ENCODE measurements at regions not wholly inside any gene's neighbourhood (a gene's known extent, or its start where the extent isn't known, plus 50 kb on each side); places are given as distances from the start of the nearest gene placed in this dataset.

DNA sequence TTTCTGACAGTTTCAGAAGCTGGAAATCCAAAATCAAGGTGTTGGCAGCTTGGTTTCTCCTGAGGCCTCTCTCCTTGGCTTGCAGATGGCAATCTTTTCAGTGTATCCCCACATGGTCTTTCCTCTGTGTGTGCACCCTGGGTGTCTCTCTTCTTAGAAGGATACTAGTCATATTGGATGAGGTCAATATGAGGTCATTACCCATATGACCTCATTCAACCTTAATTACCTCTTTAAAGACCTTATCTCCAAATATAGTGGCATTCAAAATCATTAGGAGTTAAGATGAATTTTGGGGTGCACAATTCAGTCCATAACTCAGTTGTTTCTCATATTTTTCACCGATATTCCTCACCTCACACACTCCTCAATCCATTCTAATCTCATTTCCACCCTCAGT lies 92.4 kb upstream of the TGM3 start:
- no peaks in the 10 kb centered on the region for H3K9me3 ChIP-seq (ENCODE audit: control insufficient read depth in 2 of 2, insufficient read depth in 1 of 2, low read length in 1 of 2)
- H3K4me1 ChIP-seq (ENCODE audit: control insufficient read depth in 2 of 2, insufficient read depth in 2 of 2, low read length in 2 of 2): peaks cover 0 to 9% of the 10 kb centered on the region in 2 donors
- 95% methylated on average over 1 of the region's 1 CpG for WGBS
- H3K27me3 ChIP-seq (ENCODE audit: control insufficient read depth in 2 of 2, insufficient read depth in 1 of 2, low read length in 1 of 2): peaks cover 17 to 24% of the 10 kb centered on the region in 2 donors
- DNase-seq (ENCODE audit: low read depth in 6 of 9, low spot score in 9 of 9): no peak
- no peaks in the 10 kb centered on the region for H3K36me3 ChIP-seq (ENCODE audit: control insufficient read depth in 2 of 2, insufficient read depth in 2 of 2, low read length in 1 of 2)
- no peak overlapping the region for H3K27ac ChIP-seq (ENCODE audit: low read depth in 1 of 2, low read length in 1 of 2)
- H3K4me3 ChIP-seq (ENCODE audit: low read length in 2 of 2): no peak overlapping the region

DNA sequence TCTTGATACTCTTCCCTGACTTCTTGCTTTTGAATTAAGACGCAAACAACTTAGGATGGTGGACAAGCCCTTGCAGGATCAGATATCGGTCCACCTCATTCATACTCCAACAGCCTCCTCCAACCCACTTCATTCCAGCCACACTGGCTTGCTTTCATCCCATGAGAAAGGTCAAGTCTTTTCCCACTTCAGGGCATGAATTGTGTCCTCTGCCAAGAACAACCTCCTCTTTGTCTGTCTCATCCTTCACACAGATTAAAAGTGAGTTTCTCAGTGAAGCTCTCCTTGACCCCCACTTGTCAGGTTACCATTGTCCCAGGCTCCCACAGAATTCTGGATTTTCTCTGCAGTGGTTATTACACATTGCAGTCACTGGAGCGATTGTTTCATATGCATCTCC lies 91.8 kb upstream of the TGM3 start:
- peaks cover 17 to 27% of the 10 kb centered on the region in 2 donors for H3K27me3 ChIP-seq (ENCODE audit: control insufficient read depth in 2 of 2, insufficient read depth in 1 of 2, low read length in 1 of 2)
- H3K4me3 ChIP-seq (ENCODE audit: low read length in 2 of 2): no peak overlapping the region
- H3K36me3 ChIP-seq (ENCODE audit: control insufficient read depth in 2 of 2, insufficient read depth in 2 of 2, low read length in 1 of 2): no peaks in the 10 kb centered on the region
- WGBS: 96% methylated on average over 3 of the region's 3 CpGs
- no peaks in the 10 kb centered on the region for H3K9me3 ChIP-seq (ENCODE audit: control insufficient read depth in 2 of 2, insufficient read depth in 1 of 2, low read length in 1 of 2)
- DNase-seq (ENCODE audit: low read depth in 6 of 9, low spot score in 9 of 9): no peak
- peaks cover 0 to 9% of the 10 kb centered on the region in 2 donors for H3K4me1 ChIP-seq (ENCODE audit: control insufficient read depth in 2 of 2, insufficient read depth in 2 of 2, low read length in 2 of 2)
- no peak overlapping the region for H3K27ac ChIP-seq (ENCODE audit: low read depth in 1 of 2, low read length in 1 of 2)

DNA sequence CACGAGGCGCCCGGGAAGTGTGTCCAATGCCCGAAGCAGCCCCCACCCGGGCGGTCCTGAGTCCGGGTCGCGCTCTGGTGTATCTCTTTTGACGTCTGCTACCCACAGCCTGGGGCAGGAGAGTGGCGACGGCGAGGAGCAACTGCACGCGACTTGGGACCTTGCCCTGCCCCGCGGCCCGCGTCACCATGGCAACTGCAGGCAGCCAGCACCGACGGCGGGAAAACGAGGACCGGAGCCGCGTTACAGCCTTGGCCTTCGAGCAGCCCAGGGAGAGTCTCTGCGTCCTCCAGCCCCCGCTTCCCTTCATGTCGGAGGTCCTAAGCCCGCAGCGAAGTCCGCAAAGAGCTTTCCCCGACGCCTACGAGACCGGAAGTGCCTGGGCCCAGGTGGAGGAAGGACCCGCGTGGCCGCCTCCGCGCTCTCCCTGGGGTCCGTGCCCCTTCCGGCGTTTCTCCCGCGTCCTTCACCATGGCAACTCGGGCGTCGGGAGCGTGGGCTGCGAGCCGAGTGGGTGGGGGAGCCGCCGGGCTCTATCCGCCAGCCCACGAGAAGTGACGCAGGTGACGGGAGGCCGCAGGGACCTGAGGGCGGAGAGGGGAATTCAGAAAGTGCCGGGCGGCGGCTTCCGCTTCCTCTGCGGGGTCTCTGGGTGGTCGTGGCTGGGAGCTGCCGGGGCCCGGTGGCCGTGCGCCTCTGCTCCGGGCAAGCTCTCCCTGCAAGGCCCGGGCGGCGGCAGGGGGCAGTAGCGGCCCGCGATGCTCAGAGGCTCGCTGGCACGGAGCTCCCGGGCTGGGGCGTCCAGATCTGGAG lies 88.6 kb upstream of the TGM3 start:
- Histone ChIP-seq H3K36me3 (ENCODE audit: control insufficient read depth in 2 of 2, insufficient read depth in 2 of 2, low read length in 1 of 2) (no peaks in the 10 kb centered on the region), H3K4me1 (ENCODE audit: control insufficient read depth in 2 of 2, insufficient read depth in 2 of 2, low read length in 2 of 2) (peaks cover 0 to 9% of the 10 kb centered on the region in 2 donors), H3K9me3 (ENCODE audit: control insufficient read depth in 2 of 2, insufficient read depth in 1 of 2, low read length in 1 of 2) (no peaks in the 10 kb centered on the region), H3K4me3 (ENCODE audit: low read length in 2 of 2) (peak overlapping the region; percentile 44 to 54), H3K27me3 (ENCODE audit: control insufficient read depth in 2 of 2, insufficient read depth in 1 of 2, low read length in 1 of 2) (peaks cover 17 to 26% of the 10 kb centered on the region in 2 donors), H3K27ac (ENCODE audit: low read depth in 1 of 2, low read length in 1 of 2) (no peak overlapping the region)
- WGBS: 3% methylated on average over 82 of the region's 82 CpGs
- DNase-seq (ENCODE audit: low read depth in 6 of 9, low spot score in 9 of 9): peak in 5 of 9 donors; percentile 13 to 61 (median 40)

DNA sequence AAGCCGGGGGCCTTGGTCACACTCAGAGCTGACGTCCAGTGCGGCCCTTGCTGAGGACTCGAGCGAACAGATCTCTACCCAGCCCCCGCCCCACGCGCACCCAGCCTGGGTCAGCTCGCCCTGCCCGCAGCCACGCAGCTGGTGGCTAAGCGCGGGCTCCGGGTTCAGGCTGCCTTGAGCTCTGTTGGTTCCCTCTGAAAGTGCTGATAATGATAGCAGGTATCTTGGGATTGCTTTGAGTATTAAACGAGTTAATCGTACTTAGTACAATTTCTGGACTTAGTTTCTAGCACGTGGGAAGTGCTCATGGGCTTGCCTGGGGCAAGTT lies 88.1 kb upstream of the TGM3 start:
- H3K4me3 ChIP-seq (ENCODE audit: low read length in 2 of 2): peak overlapping the region; percentile 44 to 54
- peaks cover 17 to 26% of the 10 kb centered on the region in 2 donors for H3K27me3 ChIP-seq (ENCODE audit: control insufficient read depth in 2 of 2, insufficient read depth in 1 of 2, low read length in 1 of 2)
- DNase-seq (ENCODE audit: low read depth in 6 of 9, low spot score in 9 of 9): no peak
- H3K4me1 ChIP-seq (ENCODE audit: control insufficient read depth in 2 of 2, insufficient read depth in 2 of 2, low read length in 2 of 2): peaks cover 0 to 9% of the 10 kb centered on the region in 2 donors
- H3K36me3 ChIP-seq (ENCODE audit: control insufficient read depth in 2 of 2, insufficient read depth in 2 of 2, low read length in 1 of 2): no peaks in the 10 kb centered on the region
- WGBS: 14% methylated on average over 17 of the region's 17 CpGs
- H3K9me3 ChIP-seq (ENCODE audit: control insufficient read depth in 2 of 2, insufficient read depth in 1 of 2, low read length in 1 of 2): no peaks in the 10 kb centered on the region
- no peak overlapping the region for H3K27ac ChIP-seq (ENCODE audit: low read depth in 1 of 2, low read length in 1 of 2)

DNA sequence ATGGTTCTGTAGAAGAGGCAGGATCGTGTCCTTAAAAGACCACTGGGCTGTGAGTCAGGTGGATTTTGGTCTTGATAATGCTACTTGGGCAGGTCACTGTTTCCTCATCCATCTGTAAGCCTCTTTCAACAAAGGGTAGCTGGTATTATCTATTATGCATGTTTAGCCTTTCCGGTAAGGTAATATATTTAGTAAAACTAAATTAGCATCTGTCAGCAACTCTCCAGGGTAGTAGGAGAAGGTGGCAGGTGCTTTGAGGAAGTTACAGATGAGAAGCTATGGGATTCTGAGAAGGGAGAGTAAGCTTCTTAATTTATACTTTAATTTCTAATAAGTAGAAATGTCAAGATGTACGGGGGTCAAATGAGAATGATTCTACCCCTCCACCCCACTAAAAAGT lies 86.9 kb upstream of the TGM3 start:
- Histone ChIP-seq H3K36me3 (ENCODE audit: control insufficient read depth in 2 of 2, insufficient read depth in 2 of 2, low read length in 1 of 2) (no peaks in the 10 kb centered on the region), H3K4me3 (ENCODE audit: low read length in 2 of 2) (no peak overlapping the region), H3K4me1 (ENCODE audit: control insufficient read depth in 2 of 2, insufficient read depth in 2 of 2, low read length in 2 of 2) (peaks cover 0 to 9% of the 10 kb centered on the region in 2 donors), H3K27me3 (ENCODE audit: control insufficient read depth in 2 of 2, insufficient read depth in 1 of 2, low read length in 1 of 2) (peaks cover 17 to 26% of the 10 kb centered on the region in 2 donors), H3K27ac (ENCODE audit: low read depth in 1 of 2, low read length in 1 of 2) (no peak overlapping the region), H3K9me3 (ENCODE audit: control insufficient read depth in 2 of 2, insufficient read depth in 1 of 2, low read length in 1 of 2) (no peaks in the 10 kb centered on the region)
- DNase-seq (ENCODE audit: low read depth in 6 of 9, low spot score in 9 of 9): no peak
- WGBS: 95% methylated on average over 3 of the region's 3 CpGs

DNA sequence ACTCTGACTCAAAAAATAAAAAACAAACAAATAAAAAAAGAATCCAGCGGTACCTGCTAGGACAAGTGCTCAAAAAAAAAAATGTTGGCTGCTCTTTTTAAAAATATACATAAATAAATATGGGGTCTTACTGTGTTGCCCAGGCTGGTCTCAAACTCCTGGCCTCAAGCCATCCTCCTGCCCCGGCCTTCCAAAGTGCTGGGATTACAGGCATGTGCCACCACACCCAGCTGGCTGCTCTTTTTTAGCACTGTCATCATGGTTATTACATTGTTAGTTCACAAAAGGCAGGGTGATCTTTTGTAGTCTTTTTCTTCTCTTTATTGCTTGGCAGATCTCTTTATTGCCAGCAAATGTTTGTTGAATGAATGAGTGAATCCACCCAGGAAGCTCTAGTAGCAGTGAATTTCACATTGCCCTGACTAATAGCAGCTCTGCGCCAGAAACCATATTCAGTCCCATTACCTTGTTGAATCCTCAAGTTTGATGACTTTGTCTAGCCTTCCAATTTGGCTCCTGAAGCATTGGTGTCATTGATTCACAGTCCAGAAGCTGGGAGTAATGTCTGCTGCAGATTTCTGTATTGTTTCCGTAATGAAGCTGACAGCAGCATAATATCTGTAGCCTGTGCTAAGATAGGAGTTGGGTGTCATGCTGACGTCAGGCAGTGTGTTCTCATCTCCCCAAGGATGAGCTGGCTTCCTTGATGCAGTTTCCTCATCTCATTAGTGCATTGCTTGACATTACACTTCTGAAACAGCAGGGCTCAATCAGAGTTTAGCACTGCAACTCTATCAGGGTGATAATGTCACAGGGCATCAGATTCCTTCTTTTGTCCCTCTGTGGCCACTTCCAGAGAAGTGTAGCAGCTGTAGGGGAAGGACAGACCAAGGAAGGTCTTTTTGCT lies 84.9 kb upstream of the TGM3 start:
- Histone ChIP-seq H3K36me3 (ENCODE audit: control insufficient read depth in 2 of 2, insufficient read depth in 2 of 2, low read length in 1 of 2) (no peaks in the 10 kb centered on the region), H3K9me3 (ENCODE audit: control insufficient read depth in 2 of 2, insufficient read depth in 1 of 2, low read length in 1 of 2) (no peaks in the 10 kb centered on the region), H3K27me3 (ENCODE audit: control insufficient read depth in 2 of 2, insufficient read depth in 1 of 2, low read length in 1 of 2) (peaks cover 17 to 24% of the 10 kb centered on the region in 2 donors), H3K27ac (ENCODE audit: low read depth in 1 of 2, low read length in 1 of 2) (no peak overlapping the region), H3K4me3 (ENCODE audit: low read length in 2 of 2) (no peak overlapping the region), H3K4me1 (ENCODE audit: control insufficient read depth in 2 of 2, insufficient read depth in 2 of 2, low read length in 2 of 2) (peaks cover 0 to 9% of the 10 kb centered on the region in 2 donors)
- DNase-seq (ENCODE audit: low read depth in 6 of 9, low spot score in 9 of 9): no peak
- 93% methylated on average over 5 of the region's 5 CpGs for WGBS

DNA sequence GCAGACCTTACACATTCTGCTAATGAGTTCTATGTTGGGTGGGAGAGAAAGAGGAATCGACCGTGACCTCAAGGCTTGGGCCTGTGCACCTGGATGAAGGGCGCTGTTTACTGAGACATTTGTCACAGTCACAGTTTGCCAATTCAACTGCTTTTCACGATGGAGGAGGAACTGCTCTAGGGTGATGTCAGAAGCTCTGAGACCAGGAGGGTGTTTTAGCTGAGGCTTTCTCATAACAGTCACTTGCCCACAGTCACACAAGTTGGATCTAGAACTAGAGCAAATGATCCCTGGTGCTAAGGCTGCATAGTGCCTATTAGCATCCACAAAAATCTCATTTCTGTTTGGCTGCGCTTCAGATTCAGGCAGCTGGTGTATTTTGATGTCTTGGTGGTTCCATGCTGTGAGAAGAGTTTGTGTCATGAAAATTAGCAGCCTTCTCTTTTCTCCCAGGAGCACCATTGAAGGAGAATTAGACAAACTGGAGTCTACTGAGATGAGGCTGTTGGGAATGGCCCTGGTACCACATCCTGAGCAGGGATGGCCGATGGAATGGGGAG lies 83.3 kb upstream of the TGM3 start:
- Histone ChIP-seq H3K4me1 (ENCODE audit: control insufficient read depth in 2 of 2, insufficient read depth in 2 of 2, low read length in 2 of 2) (peaks cover 0 to 4% of the 10 kb centered on the region in 2 donors), H3K4me3 (ENCODE audit: low read length in 2 of 2) (no peak overlapping the region), H3K36me3 (ENCODE audit: control insufficient read depth in 2 of 2, insufficient read depth in 2 of 2, low read length in 1 of 2) (no peaks in the 10 kb centered on the region), H3K27ac (ENCODE audit: low read depth in 1 of 2, low read length in 1 of 2) (no peak overlapping the region), H3K27me3 (ENCODE audit: control insufficient read depth in 2 of 2, insufficient read depth in 1 of 2, low read length in 1 of 2) (peaks cover 3 to 13% of the 10 kb centered on the region in 2 donors), H3K9me3 (ENCODE audit: control insufficient read depth in 2 of 2, insufficient read depth in 1 of 2, low read length in 1 of 2) (no peaks in the 10 kb centered on the region)
- no peak for DNase-seq (ENCODE audit: low read depth in 6 of 9, low spot score in 9 of 9)
- 88% methylated on average over 6 of the region's 6 CpGs for WGBS

DNA sequence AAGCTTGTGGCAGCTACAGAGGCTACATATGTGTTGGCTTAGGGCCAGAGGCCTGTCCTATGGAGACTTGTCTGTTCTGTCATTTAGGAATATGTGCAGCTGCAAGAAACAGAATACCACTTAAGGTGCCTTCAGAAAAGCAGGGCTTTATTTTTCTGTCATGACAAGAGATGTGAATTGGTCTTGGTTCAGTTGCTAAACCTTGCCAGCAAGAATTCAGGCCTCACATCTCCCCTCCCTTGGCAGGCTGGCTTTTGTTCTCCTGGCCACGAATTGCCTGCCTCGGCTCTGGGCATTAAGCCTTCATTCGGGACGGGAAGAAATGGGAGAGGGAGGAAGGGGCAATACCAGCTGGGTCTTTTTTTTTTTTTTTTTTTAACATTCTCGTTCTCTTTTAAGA lies 82.4 kb upstream of the TGM3 start:
- H3K9me3 ChIP-seq (ENCODE audit: control insufficient read depth in 2 of 2, insufficient read depth in 1 of 2, low read length in 1 of 2): no peaks in the 10 kb centered on the region
- WGBS: 92% methylated on average over 5 of the region's 5 CpGs
- no peaks in the 10 kb centered on the region for H3K4me1 ChIP-seq (ENCODE audit: control insufficient read depth in 2 of 2, insufficient read depth in 2 of 2, low read length in 2 of 2)
- H3K4me3 ChIP-seq (ENCODE audit: low read length in 2 of 2): no peak overlapping the region
- no peaks in the 10 kb centered on the region for H3K36me3 ChIP-seq (ENCODE audit: control insufficient read depth in 2 of 2, insufficient read depth in 2 of 2, low read length in 1 of 2)
- DNase-seq (ENCODE audit: low read depth in 6 of 9, low spot score in 9 of 9): no peak
- peaks cover 0 to 5% of the 10 kb centered on the region in 2 donors for H3K27me3 ChIP-seq (ENCODE audit: control insufficient read depth in 2 of 2, insufficient read depth in 1 of 2, low read length in 1 of 2)
- H3K27ac ChIP-seq (ENCODE audit: low read depth in 1 of 2, low read length in 1 of 2): no peak overlapping the region

Data from thymus (tissue), 11 donors.